ENCODE measurements at regions not wholly inside any gene's neighbourhood (a gene's known extent, or its start where the extent isn't known, plus 50 kb on each side); places are given as distances from the start of the nearest gene placed in this dataset.

- no peak for DNase-seq
These were observed 59.3 kb downstream of the DDIT4L start for GRCh38 chr4:100130964-100131363.

DNA sequence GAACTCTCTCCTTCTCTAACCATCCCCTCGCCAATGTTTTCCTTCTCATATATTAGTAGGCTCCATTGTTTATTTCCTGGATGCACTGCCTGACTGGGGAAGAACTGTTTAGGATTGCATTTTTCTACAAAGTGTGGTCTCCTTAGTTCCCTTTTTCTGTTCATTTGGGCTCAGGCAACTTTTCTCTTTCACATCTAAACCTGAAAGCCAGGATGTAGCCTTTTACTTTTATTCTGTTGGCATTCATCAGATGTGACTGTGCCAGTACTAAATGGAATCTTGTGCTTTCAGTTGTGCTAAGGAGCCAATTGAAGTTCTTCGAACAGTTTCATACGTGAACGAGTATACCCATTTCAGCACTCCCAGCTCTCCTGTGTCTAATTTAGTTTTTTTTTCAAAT is 59.8 kb downstream of the DDIT4L start:
- no peak for DNase-seq

GRCh38 chr4:100129774-100130173 is 60.5 kb downstream of the DDIT4L start:
- DNase-seq: no peak

DNA sequence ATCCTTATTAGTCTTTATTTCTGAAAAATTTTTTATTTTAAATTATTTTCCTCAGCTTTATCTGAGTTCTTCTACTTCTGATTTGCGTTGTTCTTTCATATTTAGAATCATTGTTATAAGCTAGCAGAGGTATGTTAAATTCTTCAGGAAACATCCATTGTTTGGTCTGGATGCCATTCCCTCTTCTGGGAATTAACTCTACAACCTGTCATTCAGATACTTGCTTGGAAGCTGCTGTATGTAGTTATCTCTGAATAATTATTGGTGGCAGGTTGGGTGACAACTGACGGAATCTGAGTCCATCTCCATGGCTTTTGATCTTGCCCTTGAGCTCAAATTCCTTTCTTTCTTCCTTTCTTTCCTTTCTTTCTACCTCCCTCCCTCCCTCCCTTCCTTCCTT is 61.9 kb downstream of the DDIT4L start:
- DNase-seq: no peak

DNA sequence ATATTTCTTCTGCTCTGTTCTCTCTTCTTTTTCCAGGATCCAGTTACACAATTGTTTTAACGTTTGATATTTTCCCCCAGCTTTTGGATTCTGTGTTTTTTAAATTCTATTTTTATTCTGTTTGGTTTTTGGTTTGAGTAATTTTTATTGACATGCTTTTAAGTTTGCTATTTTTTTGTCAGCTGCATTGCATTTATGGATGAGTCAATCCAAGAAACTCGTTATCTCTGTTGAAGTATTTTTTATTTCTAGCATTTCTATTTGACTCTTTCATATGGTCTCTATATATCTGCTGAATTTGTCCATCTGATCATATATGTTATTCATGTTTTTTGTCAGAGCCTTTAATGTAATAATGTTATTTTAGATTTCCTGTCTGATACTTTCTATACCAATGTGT is 65.6 kb downstream of the DDIT4L start:
- no peak for DNase-seq

DNA sequence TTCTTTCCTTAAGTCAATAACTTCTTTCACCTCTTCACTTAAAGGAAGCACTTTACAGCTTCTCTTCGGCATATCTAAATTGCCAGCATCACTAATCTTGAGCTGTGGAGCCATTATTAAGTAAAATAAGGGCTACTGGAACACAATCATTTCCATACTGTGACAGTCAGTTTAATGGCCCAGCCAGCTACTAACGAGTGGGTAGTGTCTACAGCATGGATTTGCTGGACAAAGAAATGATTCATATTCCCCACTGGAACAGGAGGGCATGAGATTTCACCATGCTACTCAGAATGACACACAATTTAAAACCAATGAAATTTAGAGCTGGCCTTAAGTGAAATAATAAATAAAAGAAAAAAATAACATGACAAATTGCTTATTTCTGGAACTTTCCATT is 72.1 kb downstream of the DDIT4L start:
- DNase-seq: no peak

GRCh38 chr4:100117750-100118149 is 72.5 kb downstream of the DDIT4L start:
- no peak for DNase-seq

- no peak for DNase-seq
These were observed 75.4 kb downstream of the DDIT4L start for GRCh38 chr4:100114909-100115308.

GRCh38 chr4:100113732-100114131 is 76.5 kb downstream of the DDIT4L start:
- DNase-seq: no peak

GRCh38 chr4:100113096-100113495 is 77.2 kb downstream of the DDIT4L start:
- no peak for DNase-seq

DNA sequence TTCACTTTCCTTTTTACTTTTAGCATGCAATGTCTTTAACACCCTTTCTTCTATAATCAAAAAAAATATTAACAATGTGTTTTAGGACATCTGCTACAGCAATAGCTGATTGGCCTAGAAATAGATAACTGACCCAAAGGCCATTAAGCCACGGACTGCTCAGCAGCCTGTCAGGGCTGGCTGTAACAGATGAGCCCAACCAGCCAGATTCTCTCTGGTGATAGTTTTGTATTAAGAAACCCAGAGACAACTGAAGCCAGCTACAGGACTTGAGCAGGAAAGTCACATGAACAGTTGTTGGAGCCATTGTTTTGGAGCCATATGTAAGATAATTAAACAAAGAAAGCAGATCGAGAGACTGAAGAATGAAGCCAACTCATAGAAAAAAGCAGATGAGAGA is 80.3 kb downstream of the DDIT4L start:
- no peak for DNase-seq

DNA sequence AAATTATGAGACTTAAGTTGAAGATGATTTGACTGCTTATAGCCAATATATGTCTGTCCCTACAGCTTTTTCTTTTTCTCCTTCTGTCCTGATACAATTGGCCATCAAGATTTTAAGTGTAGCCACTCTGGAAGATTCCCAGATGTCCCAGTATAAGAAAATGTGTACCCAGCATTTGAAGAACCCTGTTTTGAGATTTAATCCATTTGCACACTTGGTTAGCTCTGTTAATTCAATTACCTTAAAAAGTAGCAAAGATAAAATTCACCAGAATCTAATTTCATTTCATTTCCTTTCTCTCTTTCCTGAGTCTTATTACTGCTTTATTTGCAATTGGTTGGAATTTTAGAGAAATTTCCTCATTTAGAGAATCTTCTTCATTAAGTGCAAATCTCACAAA is 81.4 kb downstream of the DDIT4L start:
- no peak for DNase-seq

DNA sequence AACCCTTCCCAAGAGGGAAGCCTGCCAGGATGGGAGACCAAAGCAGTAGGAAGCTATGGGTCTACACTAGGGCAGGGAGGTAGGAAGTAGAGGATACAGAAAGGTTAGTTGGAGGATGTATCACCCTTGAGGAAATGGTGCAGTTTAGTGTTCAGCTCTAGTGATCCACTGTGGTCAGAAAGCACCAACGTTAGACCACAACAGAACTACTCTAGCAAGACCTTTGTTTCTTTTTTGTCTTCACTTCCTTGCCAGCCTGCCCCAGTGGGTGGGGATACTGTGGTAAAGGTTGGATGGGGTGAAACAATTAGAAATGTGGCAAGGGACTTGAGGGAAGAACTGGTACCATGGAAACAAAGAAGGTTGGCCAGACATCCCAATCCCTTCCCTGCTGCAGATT is 83.3 kb downstream of the DDIT4L start:
- no peak for DNase-seq

- no peak for DNase-seq
These were observed 86.6 kb downstream of the DDIT4L start for GRCh38 chr4:100103671-100104070.

GRCh38 chr4:100100985-100101384 is 89.3 kb downstream of the DDIT4L start:
- DNase-seq: no peak

DNA sequence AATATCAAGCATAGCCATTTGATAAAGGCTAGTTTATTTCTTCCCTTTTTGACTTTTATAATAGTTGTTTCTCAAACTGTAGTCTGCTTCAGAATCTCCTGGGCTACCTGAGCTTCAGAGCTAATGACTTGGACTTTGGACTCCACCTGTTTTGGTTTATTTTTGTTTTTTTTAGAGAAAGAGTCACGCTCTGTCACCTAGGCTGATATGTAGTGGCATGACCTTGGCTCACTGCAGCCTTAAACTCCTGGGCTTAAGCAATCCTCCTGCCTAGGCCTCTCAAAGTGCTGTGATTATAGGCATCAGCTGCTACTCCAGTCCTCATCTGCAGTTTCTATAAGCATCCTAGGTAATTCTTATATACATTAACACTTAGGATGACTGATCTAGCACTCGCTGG is 90.5 kb downstream of the DDIT4L start:
- DNase-seq: no peak

DNA sequence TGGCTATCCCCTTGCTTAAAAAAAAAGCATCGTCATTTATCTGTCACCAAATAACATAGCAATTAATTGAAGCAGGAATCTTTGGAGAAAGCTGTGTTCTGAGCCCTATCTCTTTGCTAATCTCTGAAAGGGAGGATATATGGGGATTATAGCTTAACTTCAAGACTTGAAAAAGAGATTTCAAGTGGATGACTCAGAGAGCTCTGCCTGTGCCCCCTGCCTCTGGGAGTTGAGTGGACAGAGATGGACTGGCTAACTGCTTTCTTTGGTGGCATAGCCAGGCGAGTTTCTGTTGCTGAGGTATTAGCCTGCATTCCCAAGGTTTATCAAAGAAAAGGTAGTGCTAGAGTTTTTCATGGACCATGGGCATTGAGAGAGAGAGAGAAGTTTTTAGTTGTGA is 91.6 kb downstream of the DDIT4L start:
- no peak for DNase-seq

- DNase-seq: no peak
These were observed 92.2 kb downstream of the DDIT4L start for GRCh38 chr4:100098011-100098545.

DNA sequence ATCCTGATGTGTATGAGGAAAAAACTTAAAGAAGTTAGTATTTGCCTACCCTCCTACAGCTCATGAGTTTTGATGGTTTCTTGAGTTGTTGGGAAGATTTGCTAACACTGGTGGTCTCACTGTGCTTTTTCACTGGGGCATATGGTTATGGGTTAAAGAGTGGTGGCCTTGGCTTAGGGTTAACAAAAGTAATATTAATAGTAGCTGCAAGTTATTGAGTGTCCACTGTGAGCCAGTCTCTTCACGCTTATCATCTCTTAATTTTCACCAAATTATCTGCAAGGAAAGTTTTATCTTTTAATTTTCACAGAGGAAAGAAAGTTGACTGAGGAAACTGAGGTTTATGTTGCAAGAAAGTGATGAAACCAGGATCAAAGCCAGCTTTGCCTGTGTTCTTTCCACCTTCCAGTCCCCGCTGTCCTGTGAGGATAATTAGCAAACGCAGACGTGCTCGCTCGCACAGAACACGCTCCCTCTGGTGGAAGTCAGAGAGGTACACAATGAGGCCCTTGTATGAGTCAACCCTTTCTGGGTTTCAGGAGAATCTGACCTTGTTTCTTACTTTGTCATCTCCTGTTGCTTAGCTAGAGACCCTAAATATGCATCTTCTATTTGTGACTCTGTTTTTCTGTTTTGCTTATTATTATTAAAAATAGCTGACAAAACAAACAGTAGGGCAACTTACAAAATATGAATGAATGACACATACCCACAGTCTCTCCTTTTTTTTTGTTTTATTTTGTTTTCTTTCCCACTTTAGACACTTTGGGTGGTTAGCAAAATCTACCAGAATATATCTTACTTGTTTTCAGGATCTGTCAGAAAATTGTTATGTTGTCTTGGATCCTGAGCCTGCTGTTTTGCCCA is 94.3 kb downstream of the DDIT4L start:
- DNase-seq: peak; percentile 38

DNA sequence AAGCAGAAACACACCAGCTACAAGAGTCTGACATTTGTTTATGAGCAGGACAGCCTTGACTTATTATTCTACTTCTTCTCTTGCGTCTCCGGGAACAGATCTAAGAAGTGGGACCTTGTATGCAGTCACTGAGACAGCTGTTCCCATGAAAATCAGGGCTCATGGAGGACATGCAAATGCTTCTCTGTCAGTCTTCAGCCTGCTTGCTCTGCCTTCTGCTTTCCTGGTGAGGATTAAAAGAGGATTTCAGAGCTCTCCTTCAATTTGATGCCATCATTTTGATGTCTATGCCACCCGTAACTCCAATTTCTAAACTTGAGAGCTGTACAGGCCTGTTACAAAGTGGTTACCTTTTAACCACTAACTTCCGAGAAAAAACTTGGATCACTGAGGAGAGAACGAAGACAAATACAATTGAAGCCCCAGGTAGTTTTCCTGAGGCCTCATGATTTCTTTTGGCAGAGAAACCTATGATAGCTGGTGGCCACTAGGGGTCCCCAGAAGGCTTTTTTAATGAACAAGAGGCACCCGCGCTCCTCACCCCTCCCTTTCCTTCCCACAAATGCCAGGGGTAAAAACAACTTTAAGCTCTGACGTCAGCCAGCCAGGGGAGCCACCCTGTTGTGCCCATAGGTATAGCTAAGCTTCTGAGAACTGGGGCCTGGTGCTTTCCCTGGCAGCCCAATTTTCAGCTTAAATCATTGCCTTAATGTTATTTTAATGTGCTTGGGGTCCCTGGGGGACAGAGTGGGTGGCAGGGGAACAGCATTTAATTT is 97.0 kb downstream of the DDIT4L start:
- peak; percentile 84 for DNase-seq

GRCh38 chr4:100087743-100088142 is 102.5 kb downstream of the DDIT4L start:
- no peak for DNase-seq

- no peak for DNase-seq
These were observed 103.4 kb downstream of the DDIT4L start for GRCh38 chr4:100086766-100087431.

- no peak for DNase-seq
These were observed 105.4 kb downstream of the DDIT4L start for GRCh38 chr4:100084892-100085291.

DNA sequence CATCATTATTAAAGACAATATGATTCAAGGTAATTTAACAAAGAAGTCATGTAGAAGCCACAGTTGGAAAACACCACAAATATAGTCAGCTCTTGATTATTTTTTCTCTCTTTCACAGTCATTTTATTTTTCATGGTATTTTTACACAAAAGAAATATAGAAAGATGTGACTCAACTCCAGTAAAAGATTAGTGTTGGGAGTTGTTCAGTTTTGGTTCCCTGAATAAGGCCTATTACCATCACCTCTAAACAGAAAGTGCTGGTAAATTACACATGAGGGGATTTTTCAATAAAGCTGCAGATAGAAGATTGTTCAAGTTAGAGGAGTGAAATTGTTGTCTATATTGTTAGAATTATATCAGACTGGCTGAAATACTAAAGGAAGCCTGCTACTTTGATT is 107.0 kb downstream of the DDIT4L start:
- no peak for DNase-seq
